WTC11 (cell line): ENCODE measurements at regions not wholly inside any gene's neighbourhood (a gene's known extent, or its start where the extent isn't known, plus 50 kb on each side); places are given as distances from the start of the nearest gene placed in this dataset.

Source experiments
- ETV6 ChIP-seq: sonication (generic); formaldehyde crosslinking; IDR thresholded peaks from 2 replicates; pipeline ENCODE4 v1.8.1; 2022; ENCODE audit warnings: mild to moderate bottlenecking, missing genetic modification reagents
- NFYB ChIP-seq: sonication (generic); formaldehyde crosslinking; conservative IDR thresholded peaks from 2 replicates; pipeline ENCODE4 v1.8.0; 2022; ENCODE audit warnings: low read depth, missing genetic modification reagents
- SOX15 ChIP-seq: fragments of 250-450 bp; sonication (Bioruptor Pico); IDR thresholded peaks from 2 replicates; pipeline ENCODE4 v1.9.0; 2021; ENCODE audit warnings: mild to moderate bottlenecking
- SP1 ChIP-seq: sonication (generic); formaldehyde crosslinking; conservative IDR thresholded peaks from 2 replicates; pipeline ENCODE4 v1.8.1; 2022; ENCODE audit warnings: missing genetic modification reagents
- TF ChIP-seq, protein P1 (sequence below): fragments of 200-600 bp; IDR thresholded peaks from 2 replicates; pipeline ENCODE4 v1.8.0; 2022; ENCODE audit warnings: antibody characterized with exemption
- TF ChIP-seq, protein P2 (sequence below): sonication (generic); formaldehyde crosslinking; conservative IDR thresholded peaks from 2 replicates; pipeline ENCODE4 v1.8.1; 2022; ENCODE audit warnings: mild to moderate bottlenecking, missing genetic modification reagents
- TF ChIP-seq, protein P3 (sequence below): sonication (generic); formaldehyde crosslinking; IDR thresholded peaks from 2 replicates; pipeline ENCODE4 v1.8.1; 2022; ENCODE audit warnings: low read depth, mild to moderate bottlenecking, moderate library complexity, missing genetic modification reagents, borderline replicate concordance

DNA sequence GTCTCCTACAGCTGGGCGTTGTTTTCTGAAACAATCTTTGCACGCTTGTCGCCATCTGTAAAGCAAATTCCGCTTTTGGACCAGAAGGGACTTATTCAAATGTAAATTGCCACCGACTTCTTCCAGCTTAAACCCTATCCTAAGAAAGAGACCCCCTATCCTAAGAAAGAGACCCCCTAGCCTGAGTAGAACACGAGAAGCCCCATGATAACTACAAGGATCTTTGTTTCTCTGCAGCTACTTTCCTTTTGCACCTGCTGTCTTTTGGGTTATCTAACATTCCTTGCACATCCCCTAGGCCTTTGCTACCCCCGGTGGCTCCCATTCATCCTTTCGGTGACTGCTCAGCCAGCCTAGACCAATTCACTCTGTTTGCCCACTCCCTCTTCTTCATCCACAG, 536.0 kb upstream of the PRKX start:
- TF ChIP-seq, protein P1, sequence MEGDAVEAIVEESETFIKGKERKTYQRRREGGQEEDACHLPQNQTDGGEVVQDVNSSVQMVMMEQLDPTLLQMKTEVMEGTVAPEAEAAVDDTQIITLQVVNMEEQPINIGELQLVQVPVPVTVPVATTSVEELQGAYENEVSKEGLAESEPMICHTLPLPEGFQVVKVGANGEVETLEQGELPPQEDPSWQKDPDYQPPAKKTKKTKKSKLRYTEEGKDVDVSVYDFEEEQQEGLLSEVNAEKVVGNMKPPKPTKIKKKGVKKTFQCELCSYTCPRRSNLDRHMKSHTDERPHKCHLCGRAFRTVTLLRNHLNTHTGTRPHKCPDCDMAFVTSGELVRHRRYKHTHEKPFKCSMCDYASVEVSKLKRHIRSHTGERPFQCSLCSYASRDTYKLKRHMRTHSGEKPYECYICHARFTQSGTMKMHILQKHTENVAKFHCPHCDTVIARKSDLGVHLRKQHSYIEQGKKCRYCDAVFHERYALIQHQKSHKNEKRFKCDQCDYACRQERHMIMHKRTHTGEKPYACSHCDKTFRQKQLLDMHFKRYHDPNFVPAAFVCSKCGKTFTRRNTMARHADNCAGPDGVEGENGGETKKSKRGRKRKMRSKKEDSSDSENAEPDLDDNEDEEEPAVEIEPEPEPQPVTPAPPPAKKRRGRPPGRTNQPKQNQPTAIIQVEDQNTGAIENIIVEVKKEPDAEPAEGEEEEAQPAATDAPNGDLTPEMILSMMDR, result no peak
- TF ChIP-seq, protein P2, sequence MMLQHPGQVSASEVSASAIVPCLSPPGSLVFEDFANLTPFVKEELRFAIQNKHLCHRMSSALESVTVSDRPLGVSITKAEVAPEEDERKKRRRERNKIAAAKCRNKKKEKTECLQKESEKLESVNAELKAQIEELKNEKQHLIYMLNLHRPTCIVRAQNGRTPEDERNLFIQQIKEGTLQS (CRISPR knock-in tag), result no peak
- TF ChIP-seq NFYB, result no peak
- TF ChIP-seq, protein P3, sequence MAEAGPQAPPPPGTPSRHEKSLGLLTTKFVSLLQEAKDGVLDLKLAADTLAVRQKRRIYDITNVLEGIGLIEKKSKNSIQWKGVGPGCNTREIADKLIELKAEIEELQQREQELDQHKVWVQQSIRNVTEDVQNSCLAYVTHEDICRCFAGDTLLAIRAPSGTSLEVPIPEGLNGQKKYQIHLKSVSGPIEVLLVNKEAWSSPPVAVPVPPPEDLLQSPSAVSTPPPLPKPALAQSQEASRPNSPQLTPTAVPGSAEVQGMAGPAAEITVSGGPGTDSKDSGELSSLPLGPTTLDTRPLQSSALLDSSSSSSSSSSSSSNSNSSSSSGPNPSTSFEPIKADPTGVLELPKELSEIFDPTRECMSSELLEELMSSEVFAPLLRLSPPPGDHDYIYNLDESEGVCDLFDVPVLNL (CRISPR knock-in tag), result no peak
- no peak for TF ChIP-seq SP1 (CRISPR knock-in tag)
- no peak for TF ChIP-seq SOX15
- TF ChIP-seq ETV6 (CRISPR knock-in tag), result no peak
